Coronary artery (tissue), 2 donors: ENCODE measurements at regions not wholly inside any gene's neighbourhood (a gene's known extent, or its start where the extent isn't known, plus 50 kb on each side); places are given as distances from the start of the nearest gene placed in this dataset.
"Not testable (repeated sequence)": the region's sequence is repeated elsewhere in the genome, so short reads cannot be mapped to it uniquely, and the experiment has no call there.

ENCODE experiments used
- DNase-seq: peaks from one replicate; pipeline ENCODE4 v3.0.0-alpha.2; 2017; ENCODE audit warnings: low spot score
- H3K27ac ChIP-seq, 2 donors: fragments of 200-600 bp; sonication (generic); one replicate each; pipeline ENCODE4 v1.5.1; 2016 to 2019
- H3K4me3 ChIP-seq: fragments of 200-600 bp; sonication (generic); 2 replicates; pipeline ENCODE4 v1.5.1; 2016; ENCODE audit warnings: mild to moderate bottlenecking, moderate library complexity
- TF ChIP-seq, protein P1 (sequence below): fragments of 200-600 bp; sonication (generic); IDR thresholded peaks from one replicate; pipeline ENCODE4 v1.5.1; 2019; ENCODE audit warnings: antibody characterized with exemption

DNA sequence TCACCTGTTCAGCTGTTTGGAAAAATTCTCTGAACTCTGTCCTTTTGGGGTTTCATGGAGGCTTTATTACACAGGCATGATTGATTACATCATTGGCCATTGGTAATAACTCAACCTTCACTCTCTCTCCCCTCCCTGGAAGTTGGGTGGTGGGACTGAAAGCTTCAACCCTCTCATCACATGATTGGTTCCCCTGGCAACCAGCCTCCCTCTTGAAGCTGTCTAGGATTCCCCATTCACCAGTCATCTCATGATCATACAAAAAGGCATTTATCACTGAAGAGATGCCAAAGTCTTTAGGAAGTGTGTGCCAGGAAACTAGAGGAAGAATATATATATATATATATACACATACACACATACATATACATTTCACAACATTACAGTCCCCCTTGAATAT is 228.5 kb downstream of the ZNF326 start:
- TF ChIP-seq, protein P1, sequence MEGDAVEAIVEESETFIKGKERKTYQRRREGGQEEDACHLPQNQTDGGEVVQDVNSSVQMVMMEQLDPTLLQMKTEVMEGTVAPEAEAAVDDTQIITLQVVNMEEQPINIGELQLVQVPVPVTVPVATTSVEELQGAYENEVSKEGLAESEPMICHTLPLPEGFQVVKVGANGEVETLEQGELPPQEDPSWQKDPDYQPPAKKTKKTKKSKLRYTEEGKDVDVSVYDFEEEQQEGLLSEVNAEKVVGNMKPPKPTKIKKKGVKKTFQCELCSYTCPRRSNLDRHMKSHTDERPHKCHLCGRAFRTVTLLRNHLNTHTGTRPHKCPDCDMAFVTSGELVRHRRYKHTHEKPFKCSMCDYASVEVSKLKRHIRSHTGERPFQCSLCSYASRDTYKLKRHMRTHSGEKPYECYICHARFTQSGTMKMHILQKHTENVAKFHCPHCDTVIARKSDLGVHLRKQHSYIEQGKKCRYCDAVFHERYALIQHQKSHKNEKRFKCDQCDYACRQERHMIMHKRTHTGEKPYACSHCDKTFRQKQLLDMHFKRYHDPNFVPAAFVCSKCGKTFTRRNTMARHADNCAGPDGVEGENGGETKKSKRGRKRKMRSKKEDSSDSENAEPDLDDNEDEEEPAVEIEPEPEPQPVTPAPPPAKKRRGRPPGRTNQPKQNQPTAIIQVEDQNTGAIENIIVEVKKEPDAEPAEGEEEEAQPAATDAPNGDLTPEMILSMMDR, result no peak
- no peak for DNase-seq
- Histone ChIP-seq H3K27ac (no peak overlapping the region), H3K4me3 (no peak overlapping the region)

- no peak overlapping the region for H3K27ac ChIP-seq
- no peak overlapping the region for H3K4me3 ChIP-seq
- no peak for DNase-seq
- TF ChIP-seq, protein P1, result no peak
Observed at GRCh38 chr1:90220941-90221693, 226.2 kb downstream of the ZNF326 start.

DNA sequence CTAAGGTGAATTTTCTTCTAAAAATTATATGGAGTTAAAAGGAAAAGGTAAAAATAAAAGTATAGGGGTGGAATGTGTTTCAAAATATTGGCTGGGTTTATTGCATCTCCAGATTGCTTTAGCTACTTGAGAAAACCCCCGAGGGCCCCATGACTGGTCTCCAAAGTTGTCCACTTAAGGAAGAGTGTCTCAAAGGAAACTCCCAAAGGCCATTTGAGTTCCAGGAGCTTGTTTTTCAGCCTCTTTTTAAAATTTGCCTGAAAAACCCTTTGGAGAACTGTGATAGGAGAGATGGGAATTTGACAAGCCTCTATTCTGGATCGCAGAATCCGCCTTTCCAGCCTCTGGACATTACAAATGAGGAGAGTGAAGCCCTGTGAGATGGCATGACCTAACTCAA is 225.6 kb downstream of the ZNF326 start:
- DNase-seq, result no peak
- Histone ChIP-seq H3K4me3 (no peak overlapping the region), H3K27ac (no peak overlapping the region)
- TF ChIP-seq, protein P1, result no peak

DNA sequence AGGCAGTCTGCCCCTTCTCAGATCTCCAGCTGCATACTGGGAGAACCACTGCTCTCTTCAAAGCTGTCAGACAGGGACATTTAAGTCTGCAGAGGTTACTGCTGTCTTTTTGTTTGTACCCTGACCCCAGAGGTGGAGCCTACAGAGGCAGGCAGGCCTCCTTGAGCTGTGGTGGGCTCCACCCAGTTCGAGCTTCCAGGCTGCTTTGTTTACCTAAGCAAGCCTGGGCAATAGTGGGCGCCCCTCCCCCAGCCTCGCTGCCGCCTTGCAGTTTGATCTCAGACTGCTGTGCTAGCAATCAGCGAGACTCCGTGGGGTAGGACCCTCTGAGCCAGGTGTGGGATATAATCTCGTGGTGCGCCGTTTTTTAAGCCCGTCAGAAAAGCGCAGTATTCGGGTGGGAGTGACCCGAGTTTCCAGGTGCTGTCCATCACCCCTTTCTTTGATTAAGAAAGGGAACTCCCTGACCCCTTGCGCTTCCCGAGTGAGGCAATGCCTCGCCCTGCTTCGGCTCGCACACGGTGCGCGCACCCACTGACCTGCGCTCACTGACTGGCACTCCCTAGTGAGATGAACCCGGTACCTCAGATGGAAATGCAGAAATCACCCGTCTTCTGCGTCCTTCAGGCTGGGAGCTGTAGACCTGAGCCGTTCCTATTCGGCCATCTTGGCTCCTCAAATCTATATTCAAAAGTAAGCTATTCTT is 224.4 kb downstream of the ZNF326 start:
- DNase-seq, H3K27ac ChIP-seq, H3K4me3 ChIP-seq: not testable (repeated sequence)

- Histone ChIP-seq H3K4me3 (no peak overlapping the region), H3K27ac (no peak overlapping the region)
- TF ChIP-seq, protein P1, result no peak
- DNase-seq, result no peak
Observed at GRCh38 chr1:90210633-90211491, 216.0 kb downstream of the ZNF326 start.

- no peak overlapping the region for H3K27ac ChIP-seq
- H3K4me3 ChIP-seq, result no peak overlapping the region
- TF ChIP-seq, protein P1, result no peak
- DNase-seq, result no peak
Observed at GRCh38 chr1:90208949-90209348, 214.0 kb downstream of the ZNF326 start.

DNA sequence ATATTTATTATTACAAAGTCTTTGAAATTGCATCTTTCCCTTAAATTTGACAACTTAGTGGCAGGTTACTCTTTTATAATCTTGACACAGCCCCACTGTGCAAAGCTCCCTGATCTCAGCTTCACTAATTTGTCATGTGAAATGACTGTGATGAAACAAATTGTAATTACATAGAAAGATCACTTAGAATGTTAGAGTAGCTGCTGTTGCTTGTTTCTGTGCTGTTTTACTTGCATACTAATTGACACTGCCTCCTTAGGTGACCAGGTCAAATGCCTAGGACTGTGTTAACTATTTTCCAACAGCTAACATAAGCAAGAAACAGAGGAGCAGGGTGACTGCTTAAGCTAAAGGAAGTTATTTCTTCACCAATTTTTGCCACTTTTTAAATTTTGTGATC is 211.3 kb downstream of the ZNF326 start:
- Histone ChIP-seq H3K4me3 (no peak overlapping the region), H3K27ac (no peak overlapping the region)
- TF ChIP-seq, protein P1, result no peak
- no peak for DNase-seq
